GM21717 (cell line): ENCODE measurements at regions not wholly inside any gene's neighbourhood (a gene's known extent, or its start where the extent isn't known, plus 50 kb on each side); places are given as distances from the start of the nearest gene placed in this dataset.

Source experiments
- ATAC-seq: cut with Tn5 transposase; IDR thresholded peaks from one replicate; pipeline ENCODE4 v1.9.1; 2021; ENCODE audit warnings: mild to moderate bottlenecking, moderate library complexity; ENCODE audit not compliant: unreplicated experiment

DNA sequence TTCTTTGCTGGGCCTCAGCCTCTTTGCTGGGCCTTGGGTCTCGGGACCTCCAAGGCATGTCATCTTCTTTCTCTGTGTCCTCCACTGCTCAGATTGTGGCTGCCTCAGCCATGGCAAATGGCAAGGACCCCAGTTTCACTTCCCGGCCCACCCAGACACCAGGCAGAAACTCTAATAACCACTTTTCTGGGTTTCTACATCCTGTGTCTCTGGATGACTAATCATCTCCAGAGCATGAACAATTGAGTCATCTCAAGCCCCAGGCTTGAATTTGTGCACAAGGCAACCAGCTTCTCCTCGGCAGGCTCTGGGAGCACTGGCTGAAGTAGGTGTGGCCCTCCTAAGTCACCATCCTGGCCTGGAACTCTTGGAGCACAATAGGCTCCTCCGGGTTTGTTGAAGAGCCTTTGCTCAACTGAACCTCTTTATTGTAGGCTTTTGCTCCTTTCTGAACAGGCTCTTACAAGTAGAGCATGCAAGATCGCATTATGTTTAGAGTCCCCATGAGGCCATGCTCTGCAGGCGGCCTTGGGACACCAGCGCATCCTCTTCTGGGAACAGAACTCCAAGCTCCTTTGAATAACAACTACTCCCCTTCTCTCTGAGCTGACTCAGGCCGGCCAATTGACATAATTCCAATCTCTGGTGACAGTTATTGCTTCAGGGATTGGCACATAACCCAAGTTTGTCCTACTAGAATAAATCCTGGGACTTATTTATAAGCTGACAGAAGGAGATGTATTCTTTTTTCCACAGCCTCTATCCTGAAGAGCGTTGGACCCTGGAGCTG lies 218.1 kb downstream of the WDR11 start:
- peak; percentile 92 for ATAC-seq

DNA sequence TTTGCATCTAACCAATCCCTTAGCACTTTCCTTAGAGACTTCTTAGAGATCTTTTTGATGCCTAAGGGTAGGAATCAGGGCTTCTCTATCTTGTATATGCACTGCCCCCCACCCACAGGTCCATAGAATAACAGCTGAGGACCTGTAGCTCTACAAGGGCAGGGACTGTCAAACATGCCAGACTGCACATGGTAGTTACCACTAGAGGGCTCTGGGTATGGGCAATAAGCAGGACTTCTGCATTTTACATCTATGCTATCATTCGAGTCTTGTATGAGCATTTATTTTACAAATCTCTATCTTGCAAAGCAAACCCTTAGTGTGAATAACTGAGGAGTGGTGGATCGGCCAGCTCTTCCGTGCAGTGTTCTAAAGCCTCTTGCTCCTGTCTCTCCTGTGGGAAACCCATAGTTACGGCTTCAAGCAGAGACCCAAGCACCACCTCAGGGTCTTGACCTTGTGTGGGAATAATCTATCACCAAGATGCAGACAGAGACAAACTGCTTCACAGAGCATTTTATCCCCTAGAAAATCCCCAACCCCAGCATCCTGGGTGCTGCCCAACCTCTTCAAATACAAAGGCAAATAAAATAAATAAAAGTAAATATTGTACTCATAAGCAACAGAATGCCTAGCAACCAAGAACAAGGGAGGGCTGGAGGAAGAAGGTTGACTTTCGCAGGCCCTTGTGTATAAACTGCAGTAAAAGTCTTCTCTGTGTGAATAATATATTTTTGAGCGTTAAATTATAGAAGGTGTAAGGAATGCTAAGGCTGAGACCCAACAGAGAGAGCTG lies 219.3 kb downstream of the WDR11 start:
- no peak for ATAC-seq

DNA sequence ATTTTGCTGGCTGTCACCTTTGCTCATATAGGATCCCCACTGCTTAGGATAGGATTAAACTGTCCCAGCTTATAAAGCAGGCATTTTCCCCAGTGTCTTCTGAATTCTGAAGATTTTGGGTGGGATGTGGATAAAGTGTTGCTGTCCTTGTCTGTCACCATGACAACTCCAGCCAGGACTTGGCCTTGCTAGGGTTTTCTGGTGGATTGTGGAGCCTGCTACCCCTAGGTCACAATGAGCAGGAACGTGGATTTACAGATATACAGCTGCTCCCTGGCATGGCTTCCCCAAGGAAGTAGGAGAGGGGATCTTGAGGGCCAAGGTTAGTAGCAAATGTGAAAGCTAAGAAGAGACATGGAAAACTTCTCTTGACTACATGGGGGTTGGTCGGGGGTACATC lies 220.7 kb downstream of the WDR11 start:
- no peak for ATAC-seq

DNA sequence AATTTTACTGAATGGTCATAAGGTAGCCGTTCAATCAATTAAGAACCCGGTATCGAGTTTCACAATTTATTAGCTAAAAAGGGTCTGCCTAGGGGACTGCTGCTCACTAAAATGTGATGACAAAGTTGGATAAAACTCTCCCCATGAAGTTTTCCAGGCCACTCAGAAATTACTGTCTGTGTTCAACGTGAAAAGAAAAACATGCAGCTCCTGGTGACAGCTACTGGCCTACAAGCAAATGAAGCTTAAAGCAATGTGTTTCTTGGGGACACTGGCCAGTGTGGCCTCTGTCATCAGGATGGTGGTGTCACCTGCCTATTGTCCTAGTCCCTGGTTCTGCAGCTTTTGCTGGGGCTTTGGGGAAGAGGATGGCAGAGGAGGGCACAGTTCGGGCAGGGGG lies 222.6 kb downstream of the WDR11 start:
- no peak for ATAC-seq

DNA sequence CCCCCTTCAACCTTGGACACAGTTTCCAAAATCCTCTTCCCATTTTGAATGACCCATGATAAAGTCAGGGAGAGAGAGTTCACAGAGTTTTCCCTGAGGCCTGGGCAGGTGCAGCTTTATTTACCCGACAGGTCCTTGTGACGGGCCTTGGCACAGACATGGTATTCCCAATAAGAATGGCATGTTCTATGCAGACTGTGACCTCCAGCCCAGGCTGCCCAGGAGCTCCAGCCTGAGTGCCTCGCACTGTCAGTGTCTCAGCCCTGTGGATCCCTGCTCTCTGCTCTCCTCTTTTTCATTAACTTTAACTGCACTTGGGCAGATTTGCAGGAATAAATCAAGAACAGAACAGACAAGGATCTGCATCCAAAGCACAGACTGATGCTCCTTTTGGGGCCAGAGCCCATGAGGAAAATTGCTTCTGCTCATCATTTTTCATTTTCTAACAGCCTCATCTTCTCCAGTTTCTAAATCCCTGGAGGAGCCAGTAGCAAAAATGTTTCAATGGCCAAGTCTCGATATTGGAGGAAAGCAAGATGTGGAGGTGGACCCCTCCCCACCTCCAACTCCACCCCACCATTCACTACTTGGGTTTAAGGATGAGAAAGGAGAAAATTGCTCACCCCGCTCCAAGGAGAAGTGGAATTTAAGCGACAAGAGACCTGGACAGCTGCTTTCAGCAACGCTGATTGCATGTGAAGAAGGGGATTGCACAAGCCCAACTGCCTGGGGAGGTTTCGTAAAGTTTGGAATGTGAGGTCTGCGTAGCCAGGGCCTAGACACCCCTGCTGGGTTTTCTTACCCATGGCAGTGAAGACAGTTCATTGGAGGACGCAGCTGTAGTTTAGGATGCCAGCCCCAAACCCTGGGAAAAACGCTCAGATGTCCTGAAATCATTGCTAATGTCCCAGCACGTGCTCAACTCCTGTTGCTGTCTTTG lies 225.9 kb downstream of the WDR11 start:
- no peak for ATAC-seq

DNA sequence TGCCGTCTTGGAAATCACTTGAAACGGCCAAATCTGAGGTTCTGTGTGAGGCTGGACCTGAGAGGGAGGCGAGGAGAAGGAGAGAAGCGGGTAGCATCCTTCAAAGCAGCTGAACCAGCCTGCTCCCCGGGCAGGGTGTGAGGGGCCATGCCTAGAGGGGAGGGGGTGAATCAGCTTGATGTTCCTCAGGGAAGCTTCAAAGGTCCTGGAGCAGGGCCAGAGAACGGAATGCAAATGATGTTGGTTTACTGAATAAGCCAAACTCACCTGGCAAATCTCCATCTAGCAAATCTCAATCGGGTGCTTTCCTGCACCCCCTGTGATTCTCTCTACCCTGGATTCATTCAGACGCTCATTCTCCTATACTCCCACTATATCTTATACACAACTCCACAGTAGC lies 226.9 kb downstream of the WDR11 start:
- no peak for ATAC-seq

DNA sequence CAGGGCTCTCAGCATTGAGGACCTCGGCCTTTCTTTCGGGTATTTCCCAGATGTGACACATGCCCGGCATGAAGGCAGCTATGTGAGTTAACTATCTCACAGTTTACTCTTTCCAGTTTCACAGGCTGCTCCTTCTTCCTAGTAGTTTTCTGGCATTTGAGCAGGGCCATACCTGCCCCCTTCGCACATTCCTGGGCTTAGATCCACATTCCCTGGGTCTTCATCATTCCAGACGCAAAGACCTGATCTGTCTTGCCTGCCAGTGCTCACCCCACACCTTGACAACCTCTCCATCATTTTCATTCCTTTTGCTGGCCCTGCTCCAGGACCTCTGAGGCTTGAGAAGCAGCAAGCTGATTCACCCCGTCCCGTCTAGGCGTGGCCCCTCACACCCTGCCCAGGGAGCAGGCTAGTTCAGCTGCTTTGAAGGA lies 227.5 kb downstream of the WDR11 start:
- ATAC-seq: no peak

DNA sequence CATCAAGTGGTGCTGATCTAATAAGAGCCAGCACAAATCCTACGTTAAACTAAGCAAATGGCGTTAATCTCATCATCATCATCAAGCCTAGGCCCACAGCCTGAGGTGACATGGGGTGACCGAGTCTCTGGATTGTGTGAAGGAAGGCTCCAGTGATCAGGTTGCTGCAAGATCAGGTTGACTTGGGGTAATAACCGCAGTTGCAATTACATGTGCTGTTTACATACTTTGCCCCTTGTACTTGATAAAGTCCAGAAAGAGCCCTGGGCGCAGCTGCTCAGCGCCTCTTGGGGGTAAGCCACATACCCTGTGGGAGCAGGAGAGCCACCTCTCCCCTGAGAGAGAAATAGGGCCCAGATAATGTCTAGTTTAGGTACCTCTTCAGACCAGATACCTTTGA lies 228.1 kb downstream of the WDR11 start:
- no peak for ATAC-seq

DNA sequence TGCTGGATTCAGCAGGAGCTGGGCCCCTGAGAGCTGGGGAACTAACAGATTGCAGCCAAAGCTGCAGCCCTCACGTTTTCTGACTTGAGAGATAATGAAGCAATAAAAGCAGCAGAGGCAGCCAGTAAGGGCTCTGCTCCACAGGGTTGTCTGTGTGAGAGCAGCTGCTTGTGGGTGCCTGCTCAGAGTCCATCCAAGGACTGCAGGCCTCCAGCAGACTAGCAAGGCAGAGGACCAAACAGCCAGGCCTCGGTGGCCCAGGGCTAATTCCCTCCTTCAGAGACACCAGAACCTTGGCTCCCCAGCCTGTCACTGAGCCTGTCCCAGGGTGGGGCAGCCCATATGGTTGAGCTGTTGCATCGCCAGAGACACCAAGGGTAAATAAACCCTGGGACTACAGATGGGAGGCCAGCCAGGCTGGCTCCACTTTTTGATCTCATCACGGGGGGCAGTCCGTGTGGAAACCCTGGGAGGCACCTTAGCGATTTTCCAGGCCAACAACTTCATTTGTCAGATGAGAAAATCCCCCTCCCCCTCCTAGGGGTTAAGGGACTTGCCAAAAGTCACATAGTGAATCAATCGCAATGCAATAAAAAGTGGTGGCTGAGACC lies 229.2 kb downstream of the WDR11 start:
- no peak for ATAC-seq

DNA sequence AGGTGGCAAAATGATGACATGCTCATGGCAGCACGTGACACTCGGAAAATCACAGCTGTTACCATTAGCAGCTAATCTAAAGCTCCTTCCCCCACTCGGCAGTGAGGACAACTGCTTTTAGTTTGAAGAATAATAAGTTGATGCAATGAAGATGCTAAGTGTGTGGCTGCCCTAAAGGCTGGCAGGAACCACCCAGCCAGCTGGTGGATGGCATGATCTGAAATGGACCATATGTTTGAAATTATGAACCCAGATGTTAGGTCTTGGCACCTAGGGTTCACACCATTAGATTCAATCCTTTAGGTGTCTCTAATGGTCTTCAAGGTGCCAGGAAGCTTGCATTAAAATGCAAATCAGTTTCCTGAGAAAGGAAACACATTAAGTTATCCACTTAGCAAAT lies 230.1 kb downstream of the WDR11 start:
- no peak for ATAC-seq

DNA sequence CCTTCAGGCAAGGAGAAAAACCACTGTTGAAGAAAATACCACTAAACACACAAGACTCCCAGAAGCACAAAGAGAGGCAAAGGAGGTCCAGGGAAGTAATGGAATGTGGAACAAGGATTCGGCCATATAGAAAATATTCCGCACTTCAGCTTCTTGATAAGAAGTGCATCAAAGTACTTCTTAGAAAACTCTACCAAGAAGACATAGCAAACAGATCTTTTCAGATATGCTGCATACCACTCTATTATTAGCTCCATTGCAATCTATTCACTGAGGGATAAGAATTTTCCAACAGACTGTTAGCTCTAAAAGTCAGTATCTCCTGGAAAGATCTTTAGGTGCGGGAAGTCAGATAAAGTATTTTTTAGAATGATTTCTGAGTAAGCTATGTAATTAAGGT lies 231.8 kb downstream of the WDR11 start:
- ATAC-seq: no peak

DNA sequence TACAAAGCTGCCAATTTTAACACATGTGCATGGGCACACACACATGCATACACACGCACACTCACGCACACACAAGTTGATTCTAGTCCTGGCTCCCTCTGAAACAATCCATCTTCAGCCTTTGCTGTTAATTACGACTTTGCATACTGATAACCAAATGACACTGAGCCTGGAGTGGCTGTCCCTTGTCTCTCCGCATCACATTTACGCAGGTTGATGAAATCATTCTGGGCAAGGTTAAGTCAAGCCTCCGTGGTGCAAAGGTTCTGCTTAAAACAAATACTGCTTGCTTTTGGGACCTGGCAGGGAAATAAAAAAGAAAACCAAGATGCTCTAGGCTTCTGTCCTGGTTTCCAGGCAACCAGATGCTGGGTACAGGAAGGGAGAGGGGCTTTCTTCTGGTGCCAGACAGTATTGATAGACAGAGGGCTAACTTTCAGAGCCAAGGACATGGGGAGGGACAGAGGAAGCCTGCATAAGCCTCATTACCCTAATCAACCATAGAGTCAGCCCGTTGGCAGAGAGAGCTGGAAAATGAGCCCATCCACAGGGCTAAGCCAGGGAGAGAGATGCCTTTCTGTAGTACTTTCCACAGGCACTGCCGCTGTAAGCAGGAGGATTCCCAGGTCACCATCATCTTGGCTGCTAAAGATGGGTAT lies 233.0 kb downstream of the WDR11 start:
- no peak for ATAC-seq

DNA sequence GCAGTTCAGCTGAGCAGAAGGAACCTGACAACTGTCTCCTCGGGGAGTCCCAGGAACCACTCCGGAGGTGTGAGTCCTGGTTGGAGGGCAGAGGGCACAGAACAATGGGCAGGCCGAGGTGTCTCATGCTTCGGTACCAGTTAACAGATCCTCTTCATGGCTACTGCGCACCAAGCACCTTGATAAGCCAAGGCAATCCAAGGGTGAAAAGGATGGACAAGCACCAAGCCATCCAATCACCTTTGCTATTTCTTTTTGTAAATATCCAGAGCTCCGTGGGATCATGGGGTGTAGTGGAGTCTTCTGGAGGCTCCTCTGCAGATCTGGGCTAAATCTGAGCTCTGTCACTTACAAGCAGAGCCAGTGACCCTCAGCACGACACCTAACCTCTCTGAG lies 233.5 kb downstream of the WDR11 start:
- no peak for ATAC-seq

DNA sequence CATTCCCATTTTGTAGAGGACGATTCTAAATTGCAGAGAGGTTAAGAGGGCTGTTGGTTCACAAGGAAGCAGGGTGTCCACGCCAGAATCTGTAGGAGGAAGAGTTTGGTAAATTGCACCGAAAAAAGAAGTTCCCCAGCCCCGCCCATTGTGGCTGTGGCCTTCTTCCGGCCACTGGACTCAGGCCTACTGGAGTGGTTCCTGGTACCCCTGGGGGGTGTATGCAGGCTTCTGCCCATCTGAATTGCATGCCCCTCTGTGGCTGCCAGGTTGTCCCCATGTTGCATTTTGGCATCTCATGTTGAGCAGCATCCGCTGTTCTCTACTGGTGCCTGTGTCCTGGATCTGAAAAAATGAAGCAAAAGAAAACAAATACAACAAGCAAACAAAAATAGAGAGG lies 234.2 kb downstream of the WDR11 start:
- ATAC-seq: no peak

DNA sequence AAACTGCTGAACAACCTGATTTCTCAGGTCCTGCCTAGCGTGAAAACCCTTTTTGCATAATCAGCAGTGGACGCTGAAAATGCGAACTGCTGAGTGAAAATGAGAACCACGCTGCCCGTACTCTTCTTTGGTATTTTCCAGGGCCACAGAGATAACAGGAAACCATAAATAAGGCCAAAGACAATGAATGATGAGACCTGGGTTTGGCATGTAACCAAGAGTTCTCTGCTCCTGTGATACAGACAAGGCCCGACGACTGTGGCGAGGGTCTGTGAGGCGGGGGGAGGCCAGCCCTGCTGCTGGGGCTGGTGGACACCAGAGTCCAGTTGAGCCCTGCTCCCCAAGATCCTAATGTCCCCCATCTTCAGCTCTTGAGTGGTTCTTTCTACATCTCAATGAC lies 236.0 kb downstream of the WDR11 start:
- ATAC-seq: no peak

DNA sequence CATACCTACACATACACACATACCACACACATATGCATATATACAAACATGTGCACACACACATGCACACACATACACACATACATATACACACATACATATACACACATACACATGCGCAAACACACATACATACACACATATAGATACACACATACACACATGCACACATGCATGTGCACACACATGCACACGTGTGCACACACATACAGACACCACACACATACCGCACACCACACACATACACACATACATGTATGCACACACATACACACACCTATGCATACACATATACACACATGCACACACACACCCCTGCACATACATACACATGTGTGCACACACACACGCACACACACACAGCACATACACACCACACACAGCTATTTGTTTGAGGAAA lies 236.5 kb downstream of the WDR11 start:
- no peak for ATAC-seq

DNA sequence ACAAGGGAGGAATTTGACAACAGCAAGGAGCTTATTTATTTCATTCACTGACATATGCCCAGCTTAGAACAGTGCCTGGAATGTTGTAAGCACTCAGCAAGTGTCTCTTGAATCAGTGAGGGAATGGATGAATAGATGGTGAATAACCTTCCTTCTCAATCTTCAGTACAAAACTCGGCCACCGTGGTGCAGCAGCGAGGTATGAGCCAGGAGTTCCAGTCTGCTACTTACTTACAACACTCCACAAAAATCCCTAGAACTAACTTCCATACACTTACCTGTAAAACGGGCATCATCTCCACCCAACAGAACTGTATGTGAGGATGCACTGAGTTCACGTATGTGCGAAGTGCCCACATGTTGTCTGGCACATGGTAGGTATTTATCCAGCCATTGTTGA lies 237.4 kb downstream of the WDR11 start:
- ATAC-seq: no peak

DNA sequence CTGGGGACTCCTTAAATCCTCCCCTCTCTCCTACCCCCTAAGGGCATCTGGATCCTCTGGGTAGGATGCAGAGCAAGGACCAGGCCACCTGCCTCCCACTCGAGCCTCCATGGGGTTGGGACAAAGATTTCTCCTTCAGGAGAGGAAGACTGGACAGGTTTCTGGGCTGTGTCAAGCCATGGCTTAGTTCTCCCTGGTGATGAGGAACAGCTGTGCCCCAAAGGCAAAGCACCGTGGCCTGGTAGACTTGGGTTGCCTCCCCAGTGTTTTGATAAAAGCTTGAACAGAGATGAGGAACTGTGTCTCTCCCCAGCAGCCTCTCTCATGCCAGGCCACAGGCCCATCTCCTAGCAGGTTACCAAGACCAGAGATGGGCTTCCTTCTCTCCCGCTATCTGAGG lies 238.3 kb downstream of the WDR11 start:
- ATAC-seq: no peak

DNA sequence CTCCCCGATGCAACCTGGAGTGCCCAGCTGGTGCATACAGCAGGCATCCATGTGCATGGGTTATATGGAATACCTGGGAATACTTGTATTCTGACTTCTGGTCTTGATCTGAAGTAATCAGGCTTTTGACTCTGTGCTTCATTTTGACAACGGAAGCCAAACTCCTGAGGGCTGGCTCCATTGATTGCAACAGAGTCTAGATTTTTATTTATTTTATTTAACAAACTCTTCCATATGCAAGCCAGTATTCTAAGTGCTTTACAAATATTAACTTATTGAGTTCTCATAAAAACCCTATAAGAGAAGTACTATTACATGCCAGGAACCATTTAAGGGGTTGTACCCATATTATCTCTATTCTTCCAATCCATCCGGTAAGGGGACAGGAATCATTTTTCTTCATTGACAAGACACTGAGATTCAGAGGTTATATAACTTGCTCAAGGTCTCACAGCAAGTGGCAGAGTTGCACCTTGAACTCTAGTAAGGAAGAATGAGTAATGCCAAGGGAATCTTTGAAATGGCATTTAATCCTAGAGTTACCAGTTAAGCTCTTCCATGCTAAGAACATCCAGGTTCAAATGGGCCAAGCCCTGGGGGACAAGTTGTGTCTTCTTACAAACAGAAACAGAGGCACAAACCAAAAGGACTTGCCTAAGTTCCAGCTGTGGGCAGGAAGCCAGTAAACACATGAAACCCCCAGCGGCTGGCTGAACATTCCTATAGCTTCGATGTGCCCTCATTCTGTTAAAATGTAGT lies 241.0 kb downstream of the WDR11 start:
- ATAC-seq: no peak

DNA sequence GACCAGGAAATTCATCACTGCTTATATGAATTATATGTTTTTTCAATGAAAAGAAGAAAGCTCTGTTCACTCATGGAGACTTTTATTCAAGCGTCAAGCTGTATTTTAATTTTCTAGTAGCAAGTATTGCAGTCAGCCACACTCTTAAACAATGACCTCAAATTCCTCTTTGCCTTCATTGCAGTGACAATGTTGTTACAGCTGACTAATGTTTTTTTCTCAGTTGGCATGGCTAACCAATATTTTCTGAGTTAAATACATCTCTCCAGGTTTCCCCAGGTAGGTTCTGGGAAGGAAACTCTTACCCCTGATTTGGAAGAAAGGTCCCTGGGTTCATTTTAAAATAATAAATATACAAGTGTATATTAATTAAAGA lies 241.5 kb downstream of the WDR11 start:
- no peak for ATAC-seq
